GM21526 (cell line): ENCODE measurements at regions not wholly inside any gene's neighbourhood (a gene's known extent, or its start where the extent isn't known, plus 50 kb on each side); places are given as distances from the start of the nearest gene placed in this dataset.
"Not testable (repeated sequence)": the region's sequence is repeated elsewhere in the genome, so short reads cannot be mapped to it uniquely, and the experiment has no call there.

Source experiments
- ATAC-seq: cut with Tn5 transposase; IDR thresholded peaks from one replicate; pipeline ENCODE4 v1.9.1; 2021; ENCODE audit warnings: moderate library complexity; ENCODE audit not compliant: unreplicated experiment, low FRiP score

- no peak for ATAC-seq
These were observed 437.9 kb downstream of the CSNK1G3 start for GRCh38 chr5:123949807-123950340.

DNA sequence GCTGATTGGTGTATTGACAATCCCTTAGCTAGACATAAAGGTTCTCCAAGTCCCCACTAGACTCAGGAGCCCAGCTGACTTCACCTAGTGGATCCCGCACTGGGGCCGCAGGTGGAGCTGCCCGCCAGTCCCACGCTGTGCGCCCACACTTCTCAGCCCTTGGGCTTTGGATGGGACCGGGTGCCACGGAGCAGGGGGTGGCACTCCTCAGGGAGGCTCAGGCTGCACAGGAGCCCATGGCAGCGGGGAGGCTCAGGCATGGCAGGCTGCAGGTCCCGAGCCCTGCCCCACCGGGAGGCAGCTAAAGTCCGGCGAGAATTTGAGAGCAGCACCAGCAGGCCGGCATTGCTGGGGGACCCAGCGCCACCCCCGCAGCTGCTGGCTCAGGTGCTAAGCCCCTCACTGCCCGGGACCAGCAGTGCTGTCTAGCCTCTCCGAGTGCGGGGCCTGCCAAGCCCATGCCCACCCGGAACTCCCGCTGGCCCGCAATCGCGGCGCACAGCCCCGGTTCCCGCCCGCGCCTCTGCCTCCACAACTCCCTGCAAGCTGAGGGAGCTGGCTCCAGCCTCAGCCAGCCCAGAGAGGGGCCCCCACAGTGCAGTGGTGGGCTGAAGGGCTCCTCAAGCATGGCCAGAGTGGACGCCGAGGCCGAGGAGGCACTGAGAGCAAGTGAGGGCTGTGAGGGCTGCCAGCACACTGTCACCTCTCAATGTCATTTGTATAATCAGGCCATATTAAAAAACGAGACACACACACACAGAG, 437.2 kb downstream of the CSNK1G3 start:
- no peak for ATAC-seq

- no peak for ATAC-seq
These were observed 435.8 kb downstream of the CSNK1G3 start for GRCh38 chr5:123947797-123948196.

GRCh38 chr5:123945548-123945947, 433.6 kb downstream of the CSNK1G3 start:
- ATAC-seq = no peak

- ATAC-seq = no peak
These were observed 431.2 kb downstream of the CSNK1G3 start for GRCh38 chr5:123943151-123943550.

GRCh38 chr5:123940416-123940815, 428.4 kb downstream of the CSNK1G3 start:
- ATAC-seq = no peak

- ATAC-seq = no peak
These were observed 425.3 kb downstream of the CSNK1G3 start for GRCh38 chr5:123937230-123937629.

DNA sequence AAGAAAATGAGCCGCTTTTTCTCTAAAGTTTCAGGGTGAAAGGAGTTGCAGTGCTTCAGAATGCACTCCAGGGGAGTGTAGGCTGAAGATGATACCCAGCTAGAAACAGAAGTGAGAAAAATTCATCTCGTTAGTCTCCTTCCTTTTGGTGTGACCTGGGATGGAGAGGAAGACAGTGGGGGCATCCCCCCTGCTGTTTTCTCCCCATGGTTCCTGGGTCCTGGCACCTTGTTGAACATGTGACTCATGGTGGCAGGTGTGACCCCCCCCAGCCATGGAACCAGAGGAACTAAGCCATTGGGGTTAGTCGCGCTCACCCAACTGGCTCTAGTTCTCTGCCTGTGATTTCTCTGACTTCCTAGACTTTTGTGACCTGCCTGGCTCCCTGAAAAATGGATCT, 424.6 kb downstream of the CSNK1G3 start:
- ATAC-seq = no peak

GRCh38 chr5:123933812-123934211, 421.8 kb downstream of the CSNK1G3 start:
- ATAC-seq = not testable (repeated sequence)

GRCh38 chr5:123929055-123929474, 417.1 kb downstream of the CSNK1G3 start:
- peak; percentile 69 for ATAC-seq

DNA sequence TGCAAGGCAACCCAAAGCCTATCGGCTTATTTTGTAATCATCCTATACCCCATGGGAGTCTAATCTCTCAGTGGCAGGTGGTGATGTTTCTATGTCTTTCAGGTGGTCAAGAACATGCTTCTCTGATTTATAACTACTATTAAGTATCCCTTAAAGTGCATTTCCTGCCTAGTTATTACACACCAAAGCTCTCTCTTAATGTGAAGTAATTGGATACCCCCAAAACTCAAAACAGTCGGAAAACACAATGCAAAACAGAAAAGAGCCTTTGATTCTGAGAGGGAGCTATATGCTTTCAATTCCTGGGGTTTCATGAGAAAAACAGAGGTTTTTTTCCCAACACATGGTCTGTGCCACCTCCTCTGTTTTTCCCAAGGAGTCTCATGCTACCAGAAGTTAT, 416.4 kb downstream of the CSNK1G3 start:
- no peak for ATAC-seq

- no peak for ATAC-seq
These were observed 409.2 kb downstream of the CSNK1G3 start for GRCh38 chr5:123921193-123921592.

DNA sequence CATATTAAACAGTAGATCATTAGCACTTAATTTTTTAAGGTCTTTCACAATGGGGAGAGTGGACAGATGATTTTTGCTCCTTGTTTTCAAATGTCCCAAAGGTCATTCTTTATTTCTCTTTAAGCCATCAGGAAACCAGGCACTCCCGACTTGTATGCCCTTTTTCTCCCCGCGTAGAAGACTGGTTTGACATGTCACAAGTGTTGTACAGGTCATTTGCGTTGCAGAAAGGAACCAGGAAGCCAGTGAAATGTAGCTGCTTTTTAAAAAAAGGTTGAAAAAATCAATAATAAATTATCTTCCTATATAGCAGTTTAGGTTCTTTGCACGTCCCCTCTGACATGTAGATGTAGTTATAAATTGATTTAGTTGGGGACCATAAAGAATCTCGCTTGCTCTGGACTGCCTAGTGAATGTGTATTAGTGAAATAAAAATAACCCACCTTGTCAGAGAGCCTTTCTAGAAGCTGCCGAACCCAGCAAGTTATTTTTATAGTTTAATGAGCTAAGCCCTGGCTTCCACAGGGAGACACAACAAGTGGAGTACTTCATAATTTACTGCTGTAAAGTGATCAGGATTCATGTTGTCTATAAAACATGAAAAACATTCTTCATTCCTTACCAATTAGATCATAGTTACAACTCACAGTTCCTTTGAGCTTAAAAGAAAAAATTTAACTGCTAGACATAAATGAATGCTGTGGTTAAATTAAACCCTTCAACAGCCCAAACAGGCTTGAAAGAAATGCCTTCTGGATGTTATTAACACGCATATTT, 404.6 kb downstream of the CSNK1G3 start:
- ATAC-seq = no peak

- ATAC-seq = no peak
These were observed 402.4 kb downstream of the CSNK1G3 start for GRCh38 chr5:123914333-123914732.

DNA sequence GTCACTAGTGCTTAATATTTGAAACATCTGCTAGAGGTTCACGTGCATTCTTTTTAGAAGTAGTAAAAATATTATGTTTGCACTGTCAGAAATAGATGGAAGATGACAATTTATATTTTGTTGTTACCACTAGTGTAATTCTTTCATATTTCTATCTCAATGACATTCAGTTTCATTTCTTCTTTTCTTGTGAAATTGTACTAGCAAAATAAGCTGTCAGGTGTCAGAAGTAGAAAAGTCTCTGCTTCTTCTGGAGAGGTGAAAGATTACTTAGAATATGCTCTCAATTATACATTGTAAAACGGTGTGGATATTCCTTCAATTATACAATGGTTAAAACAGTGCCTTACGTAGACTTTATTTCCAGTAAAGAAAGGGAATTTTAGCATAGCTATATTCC, 395.4 kb downstream of the CSNK1G3 start:
- ATAC-seq = no peak

DNA sequence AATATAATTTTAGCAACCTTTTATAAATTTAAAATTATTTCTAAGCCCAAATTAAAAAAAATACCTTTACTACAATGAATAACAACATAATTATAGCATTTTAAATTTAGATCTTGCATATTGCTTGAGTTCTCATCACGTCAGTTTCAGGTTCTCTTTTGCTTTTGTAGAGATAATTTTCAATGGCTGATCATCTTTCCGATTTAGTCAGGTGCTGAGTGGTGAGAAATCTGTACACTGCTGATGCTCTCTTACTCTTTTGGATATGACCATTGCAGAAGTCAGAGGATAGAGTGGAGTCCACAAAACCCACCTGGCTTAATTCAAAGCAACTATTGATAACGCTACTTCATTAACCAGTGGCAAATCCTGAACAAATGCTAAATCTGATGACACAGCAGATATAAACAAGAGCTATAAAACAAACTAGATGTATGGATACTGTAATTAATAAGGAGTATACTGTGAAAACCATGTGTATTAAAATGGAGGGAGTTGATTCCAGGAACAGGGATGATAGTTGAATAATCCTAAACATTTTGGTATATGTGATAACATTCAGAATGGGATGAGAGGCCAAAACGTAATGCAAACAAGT, 394.8 kb downstream of the CSNK1G3 start:
- no peak for ATAC-seq

GRCh38 chr5:123885081-123885480, 373.1 kb downstream of the CSNK1G3 start:
- ATAC-seq = no peak

DNA sequence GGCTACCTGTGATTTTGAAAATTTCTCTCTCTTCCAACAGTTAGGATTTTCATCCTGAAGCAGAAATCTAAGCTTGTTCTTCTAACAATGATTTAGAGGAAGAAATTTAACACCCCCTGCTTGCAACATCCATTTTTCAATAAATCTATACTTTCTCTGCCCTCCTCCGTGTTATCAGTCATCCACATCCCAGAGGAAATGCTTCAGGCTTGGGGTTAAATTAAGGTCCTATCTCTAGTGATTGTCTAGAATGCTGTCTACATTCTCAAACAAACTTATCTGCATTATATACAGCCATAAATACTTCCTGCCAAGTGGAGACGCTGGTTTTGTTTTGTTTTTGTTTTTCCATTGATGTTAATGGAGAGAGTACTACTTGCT, 371.0 kb downstream of the CSNK1G3 start:
- no peak for ATAC-seq

GRCh38 chr5:123882319-123882964, 370.5 kb downstream of the CSNK1G3 start:
- ATAC-seq = no peak

- ATAC-seq = no peak
These were observed 369.8 kb downstream of the CSNK1G3 start for GRCh38 chr5:123881759-123882244.

- no peak for ATAC-seq
These were observed 368.9 kb downstream of the CSNK1G3 start for GRCh38 chr5:123880875-123881274.
